Naive B cell (primary cell): ENCODE measurements at regions not wholly inside any gene's neighbourhood (a gene's known extent, or its start where the extent isn't known, plus 50 kb on each side); places are given as distances from the start of the nearest gene placed in this dataset.

Source experiments
- ATAC-seq, 2 donors: fragments of 150-1000 bp; cut with Tn5 transposase; 2 replicates each; pipeline ENCODE4 v1.10.0; 2021; ENCODE audit warnings: low read depth in 2 of 2, mild to moderate bottlenecking in 2 of 2, moderate library complexity in 2 of 2
- DNase-seq: peaks from one replicate; pipeline ENCODE4 v3.0.0; 2022
- H3K27ac Mint-ChIP-seq, 6 donors: one replicate each; pipeline ENCODE4 v1.8.0; 2020 to 2022; ENCODE audit warnings: mild to moderate bottlenecking in 6 of 6, mixed read lengths in 6 of 6, moderate library complexity in 5 of 6, inconsistent platforms in 2 of 6
- H3K27me3 Mint-ChIP-seq, 3 donors: one replicate each; pipeline ENCODE4 v1.8.0; 2021 to 2022; ENCODE audit warnings: mixed read lengths in 3 of 3, mild to moderate bottlenecking in 1 of 3
- H3K36me3 Mint-ChIP-seq, 2 donors: one replicate each; pipeline ENCODE4 v1.8.0; 2020 to 2022; ENCODE audit warnings: mixed read lengths in 2 of 2, inconsistent platforms in 1 of 2, mild to moderate bottlenecking in 1 of 2
- H3K4me1 Mint-ChIP-seq, 3 donors: one replicate each; pipeline ENCODE4 v1.8.0; 2020 to 2022; ENCODE audit warnings: mixed read lengths in 3 of 3, inconsistent platforms in 1 of 3, mild to moderate bottlenecking in 1 of 3, moderate library complexity in 1 of 3
- H3K4me3 Mint-ChIP-seq, 8 donors: one replicate each; pipeline ENCODE4 v1.8.0; 2020 to 2022; ENCODE audit warnings: mild to moderate bottlenecking in 8 of 8, mixed read lengths in 8 of 8, moderate library complexity in 8 of 8, inconsistent platforms in 2 of 8
- H3K9me3 Mint-ChIP-seq, 7 donors: one replicate each; pipeline ENCODE4 v1.8.0; 2020 to 2022; ENCODE audit warnings: mixed read lengths in 7 of 7, mild to moderate bottlenecking in 5 of 7, inconsistent platforms in 2 of 7, moderate library complexity in 1 of 7

GRCh38 chr12:107568718-107569117 is 116.9 kb upstream of the PWP1 start:
- ATAC-seq = no peak
- H3K27ac Mint-ChIP-seq = no peak overlapping the region

GRCh38 chr12:107570721-107571120 is 114.9 kb upstream of the PWP1 start:
- Mint-ChIP-seq H3K36me3 (no peaks in the 10 kb centered on the region), H3K9me3 (no peaks in the 10 kb centered on the region), H3K27ac (peak overlapping the region in 1 of 6 donors; percentile 76), H3K27me3 (no peaks in the 10 kb centered on the region), H3K4me1 (peaks cover 0 to 10% (median 8%) of the 10 kb centered on the region in 3 donors), H3K4me3 (no peak overlapping the region)
- DNase-seq = no peak
- no peak for ATAC-seq

More at GRCh38 chr12:107568718-107569117, 116.9 kb upstream of the PWP1 start:
- Mint-ChIP-seq H3K9me3 (no peaks in the 10 kb centered on the region), H3K4me1 (peaks cover 3 to 14% (median 10%) of the 10 kb centered on the region in 3 donors), H3K27me3 (no peaks in the 10 kb centered on the region), H3K36me3 (no peaks in the 10 kb centered on the region), H3K4me3 (no peak overlapping the region)
- DNase-seq = no peak

GRCh38 chr12:107571492-107571891 is 114.1 kb upstream of the PWP1 start:
- Mint-ChIP-seq H3K9me3 (peaks cover 0 to 2% (median 0%) of the 10 kb centered on the region in 7 donors), H3K36me3 (no peaks in the 10 kb centered on the region), H3K4me3 (no peak overlapping the region), H3K4me1 (peaks cover 0 to 3% (median 2%) of the 10 kb centered on the region in 3 donors), H3K27me3 (no peaks in the 10 kb centered on the region), H3K27ac (peak overlapping the region in 1 of 6 donors; percentile 75)
- ATAC-seq = no peak
- DNase-seq = no peak

GRCh38 chr12:107574691-107575090 is 110.9 kb upstream of the PWP1 start:
- DNase-seq = no peak
- Mint-ChIP-seq H3K4me1 (no peaks in the 10 kb centered on the region), H3K4me3 (no peak overlapping the region), H3K27ac (peak overlapping the region in 1 of 6 donors; percentile 17), H3K9me3 (peaks cover 0 to 5% (median 0%) of the 10 kb centered on the region in 7 donors), H3K36me3 (no peaks in the 10 kb centered on the region), H3K27me3 (no peaks in the 10 kb centered on the region)
- ATAC-seq = no peak

- Mint-ChIP-seq H3K27ac (peak overlapping the region in 1 of 6 donors; percentile 46), H3K9me3 (peaks cover 0 to 5% (median 0%) of the 10 kb centered on the region in 7 donors), H3K27me3 (no peaks in the 10 kb centered on the region), H3K4me1 (no peaks in the 10 kb centered on the region), H3K4me3 (no peak overlapping the region), H3K36me3 (no peaks in the 10 kb centered on the region)
- ATAC-seq = no peak
- no peak for DNase-seq
These were observed 104.6 kb upstream of the PWP1 start for GRCh38 chr12:107580750-107581618.

GRCh38 chr12:107581619-107582015 is 104.0 kb upstream of the PWP1 start:
- peak overlapping the region in 1 of 6 donors; percentile 46 for H3K27ac Mint-ChIP-seq
- DNase-seq = no peak
- peaks cover 0 to 2% (median 0%) of the 10 kb centered on the region in 7 donors for H3K9me3 Mint-ChIP-seq

GRCh38 chr12:107583551-107583950 is 102.0 kb upstream of the PWP1 start:
- Mint-ChIP-seq H3K27me3 (no peaks in the 10 kb centered on the region), H3K4me1 (no peaks in the 10 kb centered on the region), H3K4me3 (no peak overlapping the region), H3K36me3 (peaks cover 0 to 13% of the 10 kb centered on the region in 2 donors), H3K27ac (peak overlapping the region in 1 of 6 donors; percentile 33), H3K9me3 (peaks cover 5 to 19% (median 13%) of the 10 kb centered on the region in 7 donors)
- DNase-seq (no peak), ATAC-seq (no peak)

More at GRCh38 chr12:107581619-107582015, 104.0 kb upstream of the PWP1 start:
- Mint-ChIP-seq H3K36me3 (peaks cover 0 to 3% of the 10 kb centered on the region in 2 donors), H3K27me3 (no peaks in the 10 kb centered on the region), H3K4me1 (no peaks in the 10 kb centered on the region), H3K4me3 (no peak overlapping the region)
- ATAC-seq = no peak

- H3K4me3 Mint-ChIP-seq = no peak overlapping the region
- peaks cover 0 to 13% of the 10 kb centered on the region in 2 donors for H3K36me3 Mint-ChIP-seq
- no peak overlapping the region for H3K27ac Mint-ChIP-seq
- peaks cover 5 to 19% (median 13%) of the 10 kb centered on the region in 7 donors for H3K9me3 Mint-ChIP-seq
- DNase-seq = no peak
- H3K4me1 Mint-ChIP-seq = no peaks in the 10 kb centered on the region
- H3K27me3 Mint-ChIP-seq = no peaks in the 10 kb centered on the region
- no peak for ATAC-seq
These were observed 101.0 kb upstream of the PWP1 start for GRCh38 chr12:107584563-107584962.

GRCh38 chr12:107586256-107586970 is 99.2 kb upstream of the PWP1 start:
- peaks cover 8 to 25% (median 13%) of the 10 kb centered on the region in 7 donors for H3K9me3 Mint-ChIP-seq
- no peak for ATAC-seq
- peaks cover 0 to 13% of the 10 kb centered on the region in 2 donors for H3K36me3 Mint-ChIP-seq
- H3K4me3 Mint-ChIP-seq = no peak overlapping the region
- no peak for DNase-seq
- no peaks in the 10 kb centered on the region for H3K4me1 Mint-ChIP-seq
- H3K27me3 Mint-ChIP-seq = no peaks in the 10 kb centered on the region
- H3K27ac Mint-ChIP-seq = no peak overlapping the region

GRCh38 chr12:107590413-107590812 is 95.2 kb upstream of the PWP1 start:
- peaks cover 0 to 13% of the 10 kb centered on the region in 2 donors for H3K36me3 Mint-ChIP-seq
- H3K27ac Mint-ChIP-seq = no peak overlapping the region
- H3K4me3 Mint-ChIP-seq = no peak overlapping the region
- H3K27me3 Mint-ChIP-seq = no peaks in the 10 kb centered on the region
- peaks cover 13 to 41% (median 18%) of the 10 kb centered on the region in 7 donors for H3K9me3 Mint-ChIP-seq
- no peaks in the 10 kb centered on the region for H3K4me1 Mint-ChIP-seq
- DNase-seq = no peak
- no peak for ATAC-seq

- Mint-ChIP-seq H3K27ac (peak overlapping the region in 1 of 6 donors; percentile 76), H3K4me3 (peak overlapping the region in 1 of 8 donors; percentile 24), H3K9me3 (peaks cover 13 to 41% (median 18%) of the 10 kb centered on the region in 7 donors), H3K27me3 (no peaks in the 10 kb centered on the region), H3K36me3 (peaks cover 0 to 13% of the 10 kb centered on the region in 2 donors), H3K4me1 (no peaks in the 10 kb centered on the region)
- DNase-seq = no peak
- ATAC-seq = no peak
These were observed 94.7 kb upstream of the PWP1 start for GRCh38 chr12:107590814-107591375.

- Mint-ChIP-seq H3K4me1 (no peaks in the 10 kb centered on the region), H3K9me3 (peaks cover 0 to 23% (median 11%) of the 10 kb centered on the region in 7 donors), H3K27me3 (peaks cover 0 to 9% (median 0%) of the 10 kb centered on the region in 3 donors), H3K27ac (no peak overlapping the region), H3K4me3 (no peak overlapping the region), H3K36me3 (no peaks in the 10 kb centered on the region)
- DNase-seq (no peak), ATAC-seq (no peak)
These were observed 91.8 kb upstream of the PWP1 start for GRCh38 chr12:107593713-107594381.

GRCh38 chr12:107594995-107595394 is 90.6 kb upstream of the PWP1 start:
- peaks cover 0 to 9% (median 0%) of the 10 kb centered on the region in 3 donors for H3K27me3 Mint-ChIP-seq
- no peaks in the 10 kb centered on the region for H3K36me3 Mint-ChIP-seq
- H3K4me3 Mint-ChIP-seq = no peak overlapping the region
- ATAC-seq = no peak
- no peak for DNase-seq
- H3K27ac Mint-ChIP-seq = peak overlapping the region in 1 of 6 donors; percentile 32
- peaks cover 0 to 23% (median 9%) of the 10 kb centered on the region in 7 donors for H3K9me3 Mint-ChIP-seq
- no peaks in the 10 kb centered on the region for H3K4me1 Mint-ChIP-seq
